H9 (cell line): ENCODE measurements at regions not wholly inside any gene's neighbourhood (a gene's known extent, or its start where the extent isn't known, plus 50 kb on each side); places are given as distances from the start of the nearest gene placed in this dataset.

ENCODE experiments used
- DNase-seq: peaks from one replicate; pipeline ENCODE4 v3.0.0-alpha.2; 2017
- H2AFZ ChIP-seq: one replicate; pipeline ENCODE4 v1.6.1; 2013; ENCODE audit warnings: mild to moderate bottlenecking, low read length, control low read depth, moderate library complexity
- H2AK5ac ChIP-seq: 2 replicates; pipeline ENCODE4 v1.6.1; 2013; ENCODE audit warnings: low read length, control low read depth, mixed read lengths; ENCODE audit not compliant: insufficient read length
- H2BK120ac ChIP-seq: one replicate; pipeline ENCODE4 v1.6.1; 2013; ENCODE audit warnings: low read depth, mild to moderate bottlenecking, low read length, control low read depth, inconsistent platforms; ENCODE audit not compliant: poor library complexity, severe bottlenecking
- H2BK12ac ChIP-seq: 2 replicates; pipeline ENCODE4 v1.6.1; 2013; ENCODE audit warnings: low read length, control low read depth, mixed read lengths, low read depth; ENCODE audit not compliant: insufficient read length
- H2BK15ac ChIP-seq: 2 replicates; pipeline ENCODE4 v1.6.1; 2013; ENCODE audit warnings: low read depth, low read length, control low read depth
- H2BK20ac ChIP-seq: one replicate; pipeline ENCODE4 v1.6.1; 2013; ENCODE audit warnings: low read depth, mild to moderate bottlenecking, low read length, control low read depth, inconsistent platforms; ENCODE audit not compliant: poor library complexity, severe bottlenecking
- H2BK5ac ChIP-seq: 2 replicates; pipeline ENCODE4 v1.6.1; 2013; ENCODE audit warnings: low read length, control low read depth, mixed read lengths; ENCODE audit not compliant: insufficient read length
- H3K14ac ChIP-seq: 2 replicates; pipeline ENCODE4 v1.6.1; 2013; ENCODE audit warnings: low read length, control low read depth; ENCODE audit not compliant: insufficient read depth
- H3K18ac ChIP-seq: 2 replicates; pipeline ENCODE4 v1.6.1; 2013; ENCODE audit warnings: low read depth, mild to moderate bottlenecking, mixed read lengths, low read length, control low read depth; ENCODE audit not compliant: insufficient read length
- H3K23ac ChIP-seq: 2 replicates; pipeline ENCODE4 v1.6.1; 2013; ENCODE audit warnings: low read length, control low read depth, mixed read lengths, low read depth; ENCODE audit not compliant: insufficient read length
- H3K23me2 ChIP-seq: 2 replicates; pipeline ENCODE4 v1.6.1; 2013; ENCODE audit warnings: low read depth, mild to moderate bottlenecking, mixed read lengths, low read length, control low read depth; ENCODE audit not compliant: insufficient read length, poor library complexity, severe bottlenecking
- H3K27ac ChIP-seq: 2 replicates; pipeline ENCODE4 v1.5.1; 2013; ENCODE audit warnings: low read length, control low read depth, mixed read lengths, low read depth; ENCODE audit not compliant: insufficient read length
- H3K27me3 ChIP-seq: 2 replicates; pipeline ENCODE4 v1.6.1; 2013; ENCODE audit warnings: low read length, control low read depth, inconsistent platforms; ENCODE audit not compliant: insufficient read depth
- H3K4ac ChIP-seq: 2 replicates; pipeline ENCODE4 v1.6.1; 2013; ENCODE audit warnings: low read depth, mild to moderate bottlenecking, control low read depth, inconsistent platforms, low read length, moderate library complexity
- H3K4me1 ChIP-seq: 2 replicates; pipeline ENCODE4 v1.6.1; 2013; ENCODE audit warnings: low read length, control low read depth, inconsistent platforms; ENCODE audit not compliant: insufficient read depth
- H3K4me2 ChIP-seq: 2 replicates; pipeline ENCODE4 v1.6.1; 2013; ENCODE audit warnings: low read length, control low read depth, mixed read lengths; ENCODE audit not compliant: insufficient read length, insufficient read depth
- H3K56ac ChIP-seq: 2 replicates; pipeline ENCODE4 v1.6.1; 2013; ENCODE audit warnings: low read depth, mild to moderate bottlenecking, mixed read lengths, low read length, control low read depth; ENCODE audit not compliant: insufficient read length
- H3K79me1 ChIP-seq: 2 replicates; pipeline ENCODE4 v1.6.1; 2013; ENCODE audit warnings: low read depth, mild to moderate bottlenecking, moderate library complexity, low read length, control low read depth, inconsistent platforms; ENCODE audit not compliant: insufficient read depth, poor library complexity, severe bottlenecking
- H3K79me2 ChIP-seq: 2 replicates; pipeline ENCODE4 v1.6.1; 2013; ENCODE audit warnings: low read length, control low read depth, inconsistent platforms; ENCODE audit not compliant: insufficient read depth
- H3K9ac ChIP-seq: 2 replicates; pipeline ENCODE4 v1.6.1; 2013; ENCODE audit warnings: low read length, control low read depth, mixed read lengths; ENCODE audit not compliant: insufficient read length; ENCODE audit errors: extremely low read depth
- H3K9me3 ChIP-seq: one replicate; pipeline ENCODE4 v1.6.1; 2013; ENCODE audit warnings: low read depth, low read length, inconsistent platforms; ENCODE audit not compliant: control insufficient read depth
- H3T11ph ChIP-seq: one replicate; pipeline ENCODE4 v1.6.1; 2013; ENCODE audit warnings: mild to moderate bottlenecking, low read length, control low read depth, inconsistent platforms
- H4K20me1 ChIP-seq: one replicate; pipeline ENCODE4 v1.6.1; 2013; ENCODE audit not compliant: control insufficient read depth, insufficient read length, insufficient read depth
- H4K5ac ChIP-seq: 2 replicates; pipeline ENCODE4 v1.6.1; 2013; ENCODE audit warnings: low read depth, mild to moderate bottlenecking, mixed read lengths, low read length, control low read depth; ENCODE audit not compliant: insufficient read length
- H4K8ac ChIP-seq: replicated peaks from 2 replicates; pipeline ENCODE4 v1.6.1; 2013; ENCODE audit warnings: low read length, control low read depth, mixed read lengths, low read depth; ENCODE audit not compliant: insufficient read length
- H4K91ac ChIP-seq: 2 replicates; pipeline ENCODE4 v1.6.1; 2013; ENCODE audit warnings: low read depth, mild to moderate bottlenecking, moderate library complexity, mixed read lengths, low read length, control low read depth; ENCODE audit not compliant: insufficient read length
- H3K27ac Mint-ChIP-seq, 3 experiments: 2 replicates in 2 of 3; 3 replicates in 1 of 3; pipeline ENCODE4 v1.8.0; 2020 to 2021; ENCODE audit warnings: mixed read lengths in 3 of 3, mild to moderate bottlenecking in 1 of 3, moderate library complexity in 1 of 3
- H3K27me3 Mint-ChIP-seq: 2 replicates; pipeline ENCODE4 v1.8.0; 2021; ENCODE audit warnings: low read depth, mild to moderate bottlenecking, moderate library complexity, mixed read lengths
- H3K36me3 Mint-ChIP-seq, 3 experiments: 2 replicates in 2 of 3; 3 replicates in 1 of 3; pipeline ENCODE4 v1.8.0; 2020 to 2021; ENCODE audit warnings: low read depth in 3 of 3, mixed read lengths in 3 of 3; ENCODE audit not compliant: insufficient read depth in 1 of 3
- H3K4me1 Mint-ChIP-seq, 2 experiments: 2 replicates each; pipeline ENCODE4 v1.8.0; 2020; ENCODE audit warnings: mixed read lengths in 2 of 2
- H3K4me3 Mint-ChIP-seq, 2 experiments: 2 replicates in 1 of 2; 3 replicates in 1 of 2; pipeline ENCODE4 v1.8.0; 2020 to 2021; ENCODE audit warnings: mild to moderate bottlenecking in 2 of 2, mixed read lengths in 2 of 2, moderate library complexity in 1 of 2
- H3K9me3 Mint-ChIP-seq, 2 experiments: 2 replicates in 1 of 2; 3 replicates in 1 of 2; pipeline ENCODE4 v1.8.0; 2020; ENCODE audit warnings: mild to moderate bottlenecking in 2 of 2, mixed read lengths in 2 of 2, moderate library complexity in 1 of 2
- WGBS: extraction: QIAGEN DNeasy Blood & Tissue Kit; methylation state at CpG from one replicate; pipeline ENCODE4 v1.1.7; 2013; ENCODE audit warnings: missing lambda C conversion rate, low lambda C conversion rate, mixed read lengths; ENCODE audit not compliant: insufficient read length; ENCODE audit errors: extremely low coverage; 5-methylcytosine and 5-hydroxymethylcytosine counted together
- TF ChIP-seq, protein P1 (sequence below): fragments of 200-600 bp; sonication (generic); conservative IDR thresholded peaks from 3 replicates; pipeline ENCODE4 v1.8.0; 2021; ENCODE audit warnings: antibody characterized with exemption, mild to moderate bottlenecking

DNA sequence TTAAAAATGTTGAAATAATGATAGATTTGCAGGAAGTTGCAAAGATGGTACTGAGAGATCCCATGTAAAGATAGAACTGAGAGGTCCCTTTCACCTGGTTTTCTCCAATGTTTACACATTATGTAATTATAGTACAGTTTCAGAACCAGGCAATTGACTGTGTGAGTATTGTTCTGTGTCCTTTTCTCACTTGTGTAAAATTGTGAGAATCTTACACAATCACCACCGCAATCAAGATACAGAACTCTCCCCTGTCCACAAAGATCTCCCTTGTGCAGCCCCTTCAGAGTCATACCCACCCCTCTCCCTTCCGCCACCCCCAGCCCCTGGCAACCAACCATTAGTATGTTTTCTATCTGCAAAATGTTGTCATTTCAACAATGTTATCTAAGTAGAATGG lies 119.8 kb upstream of the NAV2 start:
- no peak for DNase-seq
- no peak overlapping the region for H2BK5ac ChIP-seq
- H3K23me2 ChIP-seq = no peaks in the 10 kb centered on the region
- H3K36me3 Mint-ChIP-seq = peaks cover 0 to 1% (median 0%) of the 10 kb centered on the region in 3 experiments; a peak in 1 of 7 replicates
- H2BK15ac ChIP-seq = no peak overlapping the region
- H2BK20ac ChIP-seq = no peak overlapping the region
- no peaks in the 10 kb centered on the region for H3K9me3 ChIP-seq
- H3K56ac ChIP-seq = no peak overlapping the region
- no peaks in the 10 kb centered on the region for H3K79me2 ChIP-seq
- no peak overlapping the region for H4K8ac ChIP-seq
- H3K14ac ChIP-seq = no peak overlapping the region
- TF ChIP-seq, protein P1, sequence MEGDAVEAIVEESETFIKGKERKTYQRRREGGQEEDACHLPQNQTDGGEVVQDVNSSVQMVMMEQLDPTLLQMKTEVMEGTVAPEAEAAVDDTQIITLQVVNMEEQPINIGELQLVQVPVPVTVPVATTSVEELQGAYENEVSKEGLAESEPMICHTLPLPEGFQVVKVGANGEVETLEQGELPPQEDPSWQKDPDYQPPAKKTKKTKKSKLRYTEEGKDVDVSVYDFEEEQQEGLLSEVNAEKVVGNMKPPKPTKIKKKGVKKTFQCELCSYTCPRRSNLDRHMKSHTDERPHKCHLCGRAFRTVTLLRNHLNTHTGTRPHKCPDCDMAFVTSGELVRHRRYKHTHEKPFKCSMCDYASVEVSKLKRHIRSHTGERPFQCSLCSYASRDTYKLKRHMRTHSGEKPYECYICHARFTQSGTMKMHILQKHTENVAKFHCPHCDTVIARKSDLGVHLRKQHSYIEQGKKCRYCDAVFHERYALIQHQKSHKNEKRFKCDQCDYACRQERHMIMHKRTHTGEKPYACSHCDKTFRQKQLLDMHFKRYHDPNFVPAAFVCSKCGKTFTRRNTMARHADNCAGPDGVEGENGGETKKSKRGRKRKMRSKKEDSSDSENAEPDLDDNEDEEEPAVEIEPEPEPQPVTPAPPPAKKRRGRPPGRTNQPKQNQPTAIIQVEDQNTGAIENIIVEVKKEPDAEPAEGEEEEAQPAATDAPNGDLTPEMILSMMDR = no peak
- no peak overlapping the region for H3K27ac ChIP-seq
- H3T11ph ChIP-seq = no peak overlapping the region
- no peak overlapping the region for H3K9ac ChIP-seq
- H3K9me3 Mint-ChIP-seq = peaks cover 0 to 2% of the 10 kb centered on the region in 2 experiments; a peak in 3 of 5 replicates
- H3K4ac ChIP-seq = no peak overlapping the region
- H4K91ac ChIP-seq = no peak overlapping the region
- WGBS = no CpG with 5 or more reads among the region's 2 CpGs
- H3K18ac ChIP-seq = no peak overlapping the region
- no peak overlapping the region for H3K27ac Mint-ChIP-seq
- no peaks in the 10 kb centered on the region for H3K4me1 ChIP-seq
- H4K5ac ChIP-seq = no peak overlapping the region
- no peak overlapping the region for H3K23ac ChIP-seq
- H4K20me1 ChIP-seq = no peaks in the 10 kb centered on the region
- H3K27me3 ChIP-seq = no peaks in the 10 kb centered on the region
- H3K4me2 ChIP-seq = no peak overlapping the region
- H3K79me1 ChIP-seq = no peaks in the 10 kb centered on the region
- no peak overlapping the region for H3K4me3 Mint-ChIP-seq
- no peak overlapping the region for H2AFZ ChIP-seq
- H2BK120ac ChIP-seq = no peak overlapping the region
- H3K4me1 Mint-ChIP-seq = peaks cover 4% of the 10 kb centered on the region in 2 experiments
- H2AK5ac ChIP-seq = no peak overlapping the region
- H3K27me3 Mint-ChIP-seq = peaks cover 9% of the 10 kb centered on the region
- H2BK12ac ChIP-seq = no peak overlapping the region
